Fibroblast of lung (primary cell): ENCODE measurements at regions not wholly inside any gene's neighbourhood (a gene's known extent, or its start where the extent isn't known, plus 50 kb on each side); places are given as distances from the start of the nearest gene placed in this dataset.

Experiments
- CTCF ChIP-seq, 2 donors: IDR thresholded peaks in 1 of 2; conservative IDR thresholded peaks in 1 of 2; 1 replicate in 1 of 2; 2 replicates in 1 of 2; pipeline ENCODE4 v1.5.1; 2011 to 2012; ENCODE audit warnings: low read length in 2 of 2, control low read depth in 1 of 2, inconsistent platforms in 1 of 2, low read depth in 1 of 2, mild to moderate bottlenecking in 1 of 2
- EZH2 ChIP-seq: IDR thresholded peaks from 2 replicates; pipeline ENCODE4 v1.5.1; 2012; ENCODE audit warnings: low read length, control low read depth, mild to moderate bottlenecking; ENCODE audit errors: missing control alignments

GRCh38 chr2:100630473-100630977 lies 67.7 kb downstream of the PDCL3 start:
- TF ChIP-seq CTCF (conservative IDR thresholded peaks at IDR 0.05 in 1 of 2, IDR thresholded peaks at IDR 0.05 in 1 of 2; ENCODE audit: low read depth in 1 of 2, low read length in 2 of 2) (no peak), EZH2 (no peak)
